IMR-90 (cell line): ENCODE measurements at regions not wholly inside any gene's neighbourhood (a gene's known extent, or its start where the extent isn't known, plus 50 kb on each side); places are given as distances from the start of the nearest gene placed in this dataset.
A peak's percentile ranks its signal among the peaks of the same experiment; 100 is the strongest.

Experiments used
- ATAC-seq: fragments of 200-7000 bp; cut with Tn5 transposase; 2 replicates; pipeline ENCODE4 v1.9.1; 2020; ENCODE audit warnings: low read depth, mild to moderate bottlenecking, moderate library complexity
- BruUV-seq: library from RNA; stranded (reverse); fragments of 400-500 nt; replicated peaks from 2 replicates; lab custom pipeline; 2021; lab: Mats Ljungman, UMichigan
- CTCF ChIA-PET: fragments of 300-600 bp; formaldehyde crosslinking; extraction: SDS; loops from one replicate; lab custom pipeline; 2021; ENCODE audit warnings: antibody characterized with exemption; lab: Yijun Ruan, JAX
- POLR2A ChIA-PET: fragments of 300-600 bp; sonication (Branson Sonifier 250); formaldehyde crosslinking; loops from one replicate; lab custom pipeline; 2022; ENCODE audit warnings: antibody characterized with exemption; ENCODE audit not compliant: unreplicated experiment; lab: Charles Lee
- DNase-seq: peaks from one replicate; pipeline ENCODE4 v3.0.0; 2013
- H2AFZ ChIP-seq: replicated peaks from 2 replicates; pipeline ENCODE3; 2013; ENCODE audit warnings: low read length, mild to moderate bottlenecking; ENCODE audit not compliant: poor library complexity
- H2AK5ac ChIP-seq: 2 replicates; pipeline ENCODE4 v1.6.1; 2013; ENCODE audit warnings: low read depth, low read length, inconsistent platforms
- H2AK9ac ChIP-seq: replicated peaks from 2 replicates; pipeline ENCODE3; 2013; ENCODE audit warnings: mild to moderate bottlenecking, low read depth, low read length, moderate library complexity; ENCODE audit not compliant: poor library complexity
- H2BK120ac ChIP-seq: 2 replicates; pipeline ENCODE4 v1.6.1; 2013; ENCODE audit warnings: low read depth, low read length, inconsistent platforms
- H2BK15ac ChIP-seq: 3 replicates; pipeline ENCODE4 v1.6.1; 2013; ENCODE audit warnings: low read depth, low read length, inconsistent platforms
- H2BK20ac ChIP-seq: 2 replicates; pipeline ENCODE4 v1.6.1; 2013; ENCODE audit warnings: low read depth, mild to moderate bottlenecking, inconsistent platforms, low read length, moderate library complexity
- H2BK5ac ChIP-seq: 2 replicates; pipeline ENCODE4 v1.6.1; 2013; ENCODE audit warnings: mild to moderate bottlenecking, low read depth, low read length, inconsistent platforms; ENCODE audit not compliant: poor library complexity, severe bottlenecking
- H3K14ac ChIP-seq: replicated peaks from 2 replicates; pipeline ENCODE4 v1.6.1; 2013; ENCODE audit warnings: low read depth, low read length, inconsistent platforms
- H3K18ac ChIP-seq: 2 replicates; pipeline ENCODE4 v1.6.1; 2013; ENCODE audit warnings: low read depth, low read length, control low read depth
- H3K23ac ChIP-seq: 2 replicates; pipeline ENCODE4 v1.6.1; 2013; ENCODE audit warnings: low read depth, low read length, inconsistent platforms
- H3K27ac ChIP-seq: 2 replicates; pipeline ENCODE4 v1.5.1; 2013; ENCODE audit warnings: mild to moderate bottlenecking, control low read depth, low read length; ENCODE audit not compliant: insufficient read depth
- H3K27me3 ChIP-seq: 2 replicates; pipeline ENCODE4 v1.6.1; 2013; ENCODE audit warnings: low read length; ENCODE audit not compliant: control insufficient read depth, insufficient read depth
- H3K36me3 ChIP-seq: 2 replicates; pipeline ENCODE4 v1.6.1; 2013; ENCODE audit warnings: low read length, mixed read lengths; ENCODE audit not compliant: control insufficient read depth, insufficient read depth
- H3K4ac ChIP-seq: 2 replicates; pipeline ENCODE4 v1.6.1; 2013; ENCODE audit warnings: low read depth, low read length, inconsistent platforms
- H3K4me1 ChIP-seq: 2 replicates; pipeline ENCODE4 v1.6.1; 2013; ENCODE audit warnings: low read length, mixed read lengths; ENCODE audit not compliant: control insufficient read depth, insufficient read depth
- H3K4me2 ChIP-seq: 2 replicates; pipeline ENCODE4 v1.6.1; 2013; ENCODE audit warnings: low read depth, mild to moderate bottlenecking, control low read depth, low read length, moderate library complexity
- H3K4me3 ChIP-seq: 2 replicates; pipeline ENCODE4 v1.5.1; 2013; ENCODE audit warnings: low read depth, mild to moderate bottlenecking, control low read depth, low read length, moderate library complexity; ENCODE audit not compliant: insufficient read depth
- H3K56ac ChIP-seq: 2 replicates; pipeline ENCODE4 v1.6.1; 2013; ENCODE audit warnings: low read length, inconsistent platforms; ENCODE audit not compliant: insufficient read depth; ENCODE audit errors: extremely low read depth
- H3K79me1 ChIP-seq, 2 experiments: 2 replicates each; pipeline ENCODE4 v1.6.1; 2013; ENCODE audit warnings: low read length in 2 of 2, inconsistent platforms in 1 of 2, low read depth in 1 of 2
- H3K9ac ChIP-seq: 2 replicates; pipeline ENCODE4 v1.6.1; 2013; ENCODE audit warnings: low read depth, low read length, control low read depth
- H3K9me1 ChIP-seq: 2 replicates; pipeline ENCODE4 v1.6.1; 2013; ENCODE audit warnings: low read length, inconsistent platforms; ENCODE audit not compliant: insufficient read depth
- H3K9me3 ChIP-seq: 2 replicates; pipeline ENCODE4 v1.6.1; 2013; ENCODE audit warnings: low read length; ENCODE audit not compliant: control insufficient read depth, insufficient read depth
- H4K20me1 ChIP-seq: 2 replicates; pipeline ENCODE4 v1.6.1; 2013; ENCODE audit warnings: low read length, inconsistent platforms; ENCODE audit not compliant: insufficient read depth
- H4K5ac ChIP-seq: 2 replicates; pipeline ENCODE4 v1.6.1; 2013; ENCODE audit warnings: mild to moderate bottlenecking, low read depth, low read length, control low read depth
- H4K8ac ChIP-seq, 2 experiments: 2 replicates each; pipeline ENCODE4 v1.6.1; 2013; ENCODE audit warnings: low read depth in 2 of 2, low read length in 2 of 2, control low read depth in 1 of 2, inconsistent platforms in 1 of 2
- H4K91ac ChIP-seq: 2 replicates; pipeline ENCODE4 v1.6.1; 2013; ENCODE audit warnings: low read depth, low read length, inconsistent platforms; ENCODE audit not compliant: insufficient read depth
- BHLHE40 ChIP-seq: fragments of 150-350 bp; IDR thresholded peaks from 2 replicates; pipeline ENCODE4 v1.6.1; 2016; ENCODE audit warnings: mild to moderate bottlenecking, low read depth, low read length
- CEBPB ChIP-seq: IDR thresholded peaks from 2 replicates; pipeline ENCODE4 v1.6.1; 2012; ENCODE audit warnings: low read depth, low read length, improper control_type of control experiment
- CHD1 ChIP-seq: IDR thresholded peaks from 2 replicates; pipeline ENCODE4 v1.6.1; 2012; ENCODE audit warnings: low read depth, low read length, improper control_type of control experiment
- CTCF ChIP-seq: conservative IDR thresholded peaks from 2 replicates; pipeline ENCODE4 v1.5.1; 2012; ENCODE audit warnings: mild to moderate bottlenecking, low read depth, low read length, improper control_type of control experiment
- ELK1 ChIP-seq: fragments of 150-350 bp; IDR thresholded peaks from 2 replicates; pipeline ENCODE4 v1.6.1; 2016; ENCODE audit warnings: low read depth, mild to moderate bottlenecking, low read length, moderate library complexity, borderline replicate concordance
- FOS ChIP-seq: fragments of 150-350 bp; IDR thresholded peaks from 2 replicates; pipeline ENCODE4 v1.6.1; 2016; ENCODE audit warnings: low read depth, low read length
- MAFK ChIP-seq: IDR thresholded peaks from 2 replicates; pipeline ENCODE4 v1.6.1; 2012; ENCODE audit warnings: low read depth, low read length, improper control_type of control experiment
- MAZ ChIP-seq: IDR thresholded peaks from 2 replicates; pipeline ENCODE4 v1.6.1; 2012; ENCODE audit warnings: low read depth, mild to moderate bottlenecking, low read length, improper control_type of control experiment, moderate library complexity, borderline replicate concordance
- MXI1 ChIP-seq: IDR thresholded peaks from 2 replicates; pipeline ENCODE4 v1.6.1; 2012; ENCODE audit warnings: low read depth, mild to moderate bottlenecking, low read length, moderate library complexity, borderline replicate concordance
- NFE2L2 ChIP-seq: fragments of 150-350 bp; IDR thresholded peaks from 2 replicates; pipeline ENCODE4 v1.6.1; 2016; ENCODE audit warnings: low read depth, mild to moderate bottlenecking, low read length
- POLR2A ChIP-seq: IDR thresholded peaks from 2 replicates; pipeline ENCODE4 v1.6.1; 2012; ENCODE audit warnings: mild to moderate bottlenecking, low read depth, low read length
- RAD21 ChIP-seq: IDR thresholded peaks from 2 replicates; pipeline ENCODE4 v1.6.1; 2012; ENCODE audit warnings: low read length, improper control_type of control experiment
- RCOR1 ChIP-seq: IDR thresholded peaks from 2 replicates; pipeline ENCODE4 v1.6.1; 2012; ENCODE audit warnings: mild to moderate bottlenecking, low read length, improper control_type of control experiment; ENCODE audit not compliant: insufficient replicate concordance
- RFX5 ChIP-seq: IDR thresholded peaks from 2 replicates; pipeline ENCODE4 v1.8.0; 2012; ENCODE audit warnings: low read depth, mild to moderate bottlenecking, low read length, moderate library complexity
- SMC3 ChIP-seq: fragments of 150-350 bp; IDR thresholded peaks from 2 replicates; pipeline ENCODE4 v1.6.1; 2016; ENCODE audit warnings: low read depth, mild to moderate bottlenecking, antibody characterized with exemption, low read length, moderate library complexity
- USF2 ChIP-seq: fragments of 150-350 bp; IDR thresholded peaks from 2 replicates; pipeline ENCODE4 v1.6.1; 2017; ENCODE audit warnings: mild to moderate bottlenecking, antibody characterized with exemption, low read length, low read depth
- WGBS, 2 experiments: methylation state at CpG; one replicate each; pipeline versions ENCODE4 v1.1.5 to v1.1.7; 2013; ENCODE audit warnings: missing lambda C conversion rate in 2 of 2; ENCODE audit not compliant: insufficient read length in 1 of 2; ENCODE audit errors: extremely low coverage in 2 of 2; 5-methylcytosine and 5-hydroxymethylcytosine counted together
- dilution Hi-C: fragments of 300-500 bp; cut with HindIII; formaldehyde crosslinking; loops from one replicate; pipeline ENCODE4 v1.14.3; 2018; ENCODE audit warnings: low sequenced_read_pairs; ENCODE audit not compliant: unreplicated experiment
- in situ Hi-C: fragments of 300-500 bp; cut with MboI; formaldehyde crosslinking; loops from 3 replicates; pipeline ENCODE4 v1.14.3; 2019; ENCODE audit warnings: low sequenced_read_pairs, inconsistent platforms, mixed read lengths
- intact Hi-C: fragments of 100-400 bp; cut with micrococcal nuclease; formaldehyde crosslinking; loops from 2 replicates; pipeline ENCODE4 v1.10.0; 2022

- WGBS, 2 experiments, result 86% methylated on average over 5 of the region's 7 CpGs; no CpG with 5 or more reads in 1 of the 2 experiments
- Histone ChIP-seq H3K56ac (no peak overlapping the region), H3K36me3 (no peaks in the 10 kb centered on the region), H3K27ac (no peak overlapping the region), H2BK15ac (no peak overlapping the region), H3K4me3 (no peak overlapping the region), H4K91ac (no peak overlapping the region), H4K5ac (no peak overlapping the region), H3K14ac (no peak overlapping the region), H2BK120ac (no peak overlapping the region), H3K4me2 (no peak overlapping the region), H2AK9ac (no peak overlapping the region), H3K4me1 (no peaks in the 10 kb centered on the region; the same call in 1 of the 2 replicates), H3K9me3 (no peaks in the 10 kb centered on the region; the same call in 1 of the 2 replicates), H3K27me3 (no peaks in the 10 kb centered on the region), H3K79me1 (no peaks in the 10 kb centered on the region), H3K9ac (no peak overlapping the region), H4K8ac (no peak overlapping the region), H2BK20ac (no peak overlapping the region), H3K23ac (no peak overlapping the region), H3K18ac (no peak overlapping the region), H4K20me1 (no peaks in the 10 kb centered on the region), H3K4ac (no peak overlapping the region), H2AK5ac (no peak overlapping the region), H3K9me1 (no peaks in the 10 kb centered on the region), H2BK5ac (no peak overlapping the region), H2AFZ (no peak overlapping the region)
- dilution Hi-C loops, result no loop called here
- DNase-seq, result peak; percentile 8
- intact Hi-C loops, result no loop called here
- no peak for TF ChIP-seq FOS
- no peak for TF ChIP-seq MAFK
- no peak for TF ChIP-seq RAD21
- no peak for TF ChIP-seq USF2
- TF ChIP-seq RCOR1, result no peak
- no peak for TF ChIP-seq MXI1
- TF ChIP-seq CHD1, result no peak
- TF ChIP-seq CTCF, result no peak
- no peak for TF ChIP-seq NFE2L2
- TF ChIP-seq BHLHE40, result no peak
- TF ChIP-seq RFX5, result no peak
- TF ChIP-seq MAZ, result no peak
- no peak for TF ChIP-seq CEBPB
- no peak for TF ChIP-seq ELK1
- TF ChIP-seq POLR2A, result no peak
- TF ChIP-seq SMC3, result no peak
- POLR2A ChIA-PET, result no interaction called here
- CTCF ChIA-PET, result interaction anchor here (0.5 kb wide), 1 partner anchor 255 kb away, joined by 4 read pairs; no protein-coding TSS in a partner anchor
- BruUV-seq, result no TSS peak
- in situ Hi-C loops, result no loop called here
- no peak for ATAC-seq
Measured at GRCh38 chr6:146950351-146950835, 253.8 kb upstream of the STXBP5 start.
